ENCODE measurements at regions not wholly inside any gene's neighbourhood (a gene's known extent, or its start where the extent isn't known, plus 50 kb on each side); places are given as distances from the start of the nearest gene placed in this dataset.
"Not testable (repeated sequence)": the region's sequence is repeated elsewhere in the genome, so short reads cannot be mapped to it uniquely, and the experiment has no call there.

- DNase-seq (no peak), ATAC-seq (no peak)
- Histone ChIP-seq H3K4me1 (ENCODE audit: low read depth) (no peaks in the 10 kb centered on the region), H3K9me3 (no peaks in the 10 kb centered on the region), H3K36me3 (ENCODE audit: low read depth) (no peaks in the 10 kb centered on the region), H3K4me3 (no peak overlapping the region)
- intact Hi-C loops (cut with DNase I, micrococcal nuclease), result no loop called here
- no peak for TF ChIP-seq CTCF (IDR thresholded peaks at IDR 0.05)
Observed at GRCh38 chr4:125235971-125236370, 78.8 kb upstream of the FAT4 start.

DNA sequence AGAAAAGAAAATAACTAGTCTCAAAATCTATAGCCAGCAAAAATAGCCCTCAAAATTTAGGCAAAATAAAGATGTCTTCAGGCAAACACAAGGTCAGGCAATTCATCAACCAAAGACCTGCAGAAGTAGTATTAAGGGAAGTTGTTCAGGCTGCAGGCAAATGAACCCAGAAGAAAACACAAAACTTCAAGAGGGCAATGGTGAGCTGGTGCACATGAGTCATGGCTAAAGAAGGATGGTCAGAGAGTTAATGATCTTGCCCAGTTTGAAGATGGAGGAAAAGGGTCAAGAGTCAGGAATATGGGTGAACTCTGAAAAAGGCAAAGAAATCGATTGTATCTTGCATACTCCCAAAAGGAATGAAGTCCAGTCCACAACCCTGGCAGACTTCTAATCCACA is 83.1 kb upstream of the FAT4 start:
- ATAC-seq (no peak), DNase-seq (no peak)
- Histone ChIP-seq H3K9me3 (no peaks in the 10 kb centered on the region), H3K36me3 (ENCODE audit: low read depth) (no peaks in the 10 kb centered on the region), H3K4me3 (no peak overlapping the region), H3K4me1 (ENCODE audit: low read depth) (no peaks in the 10 kb centered on the region)
- no peak for TF ChIP-seq CTCF (IDR thresholded peaks at IDR 0.05)
- intact Hi-C loops (cut with DNase I, micrococcal nuclease), result no loop called here

DNA sequence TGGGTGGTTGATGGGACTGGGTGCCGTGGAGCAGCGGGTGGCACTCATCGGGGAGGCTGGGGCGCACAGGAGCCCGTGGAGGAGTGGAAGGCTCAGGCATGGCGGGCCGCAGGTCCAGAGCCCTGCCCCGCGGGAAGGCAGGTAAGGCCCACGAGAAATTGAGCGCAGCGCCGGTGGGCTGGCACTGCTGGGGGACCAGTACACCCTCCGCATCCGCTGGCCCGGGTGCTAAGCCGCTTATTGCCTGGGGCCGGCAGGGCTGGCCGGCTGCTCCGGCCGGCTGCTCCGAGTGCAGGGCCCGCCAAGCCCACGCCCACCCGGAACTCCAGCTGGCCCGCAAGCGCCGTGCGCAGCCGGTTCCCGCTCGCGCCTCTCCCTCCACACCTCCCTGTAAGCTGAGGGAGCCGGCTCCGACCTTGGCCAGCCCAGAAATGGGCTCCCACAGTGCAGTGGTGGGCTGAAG is 85.1 kb upstream of the FAT4 start:
- Histone ChIP-seq H3K4me3 (no peak overlapping the region), H3K36me3 (ENCODE audit: low read depth) (no peaks in the 10 kb centered on the region), H3K4me1 (ENCODE audit: low read depth) (no peaks in the 10 kb centered on the region), H3K9me3 (no peaks in the 10 kb centered on the region)
- intact Hi-C loops (cut with DNase I, micrococcal nuclease), result no loop called here
- DNase-seq (no peak), ATAC-seq (no peak)
- TF ChIP-seq CTCF (IDR thresholded peaks at IDR 0.05), result no peak

DNA sequence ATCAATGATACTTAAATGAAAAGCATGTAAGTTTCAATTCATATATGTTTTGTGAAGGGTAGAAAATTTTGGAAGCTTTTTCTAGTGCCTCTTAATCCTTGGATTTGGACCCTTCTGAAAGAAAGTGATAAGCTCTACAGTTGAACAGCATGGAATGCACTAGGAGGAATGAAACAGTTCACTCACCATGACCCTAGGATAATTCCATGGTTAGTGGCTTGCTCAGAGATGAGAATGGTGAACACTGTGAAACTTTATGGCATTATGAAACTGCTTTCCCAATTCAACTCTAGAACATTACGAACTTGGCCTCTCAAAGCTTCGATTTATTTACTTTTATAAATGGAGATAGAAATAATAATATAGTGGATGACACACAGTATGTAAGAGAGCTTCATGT is 88.9 kb upstream of the FAT4 start:
- ATAC-seq (no peak), DNase-seq (no peak)
- TF ChIP-seq CTCF (IDR thresholded peaks at IDR 0.05), result no peak
- intact Hi-C loops (cut with DNase I, micrococcal nuclease), result no loop called here
- Histone ChIP-seq H3K4me1 (ENCODE audit: low read depth) (no peaks in the 10 kb centered on the region), H3K36me3 (ENCODE audit: low read depth) (no peaks in the 10 kb centered on the region), H3K4me3 (no peak overlapping the region), H3K9me3 (no peaks in the 10 kb centered on the region)

DNA sequence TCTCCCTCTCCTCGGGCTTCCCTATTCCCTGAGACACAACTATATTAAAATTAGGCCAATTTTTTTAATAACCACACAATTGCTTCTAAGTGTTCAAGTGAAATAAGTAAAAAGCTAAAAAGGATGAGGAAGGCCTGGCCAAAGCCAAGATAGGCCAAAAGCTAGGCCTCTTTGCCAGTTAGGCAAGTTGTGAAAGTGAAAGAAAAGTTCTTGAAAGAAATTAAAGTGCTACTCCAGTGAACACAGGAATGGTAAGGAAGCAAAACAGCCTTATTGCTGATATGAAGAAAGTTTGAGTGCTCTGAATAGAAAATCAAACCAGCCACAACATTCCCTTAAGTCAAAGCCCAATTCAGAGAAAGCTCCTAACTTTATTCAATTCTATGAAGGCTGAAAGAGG is 114.2 kb upstream of the FAT4 start:
- DNase-seq (no peak), ATAC-seq (no peak)
- no peaks in the 10 kb centered on the region for H3K4me1 ChIP-seq (ENCODE audit: low read depth)
- no peak overlapping the region for H3K4me3 ChIP-seq
- no peaks in the 10 kb centered on the region for H3K36me3 ChIP-seq (ENCODE audit: low read depth)
- H3K9me3 ChIP-seq, result no peaks in the 10 kb centered on the region
- intact Hi-C loops (cut with DNase I, micrococcal nuclease), result no loop called here
- TF ChIP-seq CTCF (IDR thresholded peaks at IDR 0.05), result no peak

- intact Hi-C loops (cut with DNase I, micrococcal nuclease), result no loop called here
- no peak overlapping the region for H3K4me3 ChIP-seq
- DNase-seq, result no peak
- TF ChIP-seq CTCF (IDR thresholded peaks at IDR 0.05), result no peak
- no peaks in the 10 kb centered on the region for H3K4me1 ChIP-seq (ENCODE audit: low read depth)
- no peaks in the 10 kb centered on the region for H3K9me3 ChIP-seq
- no peak for ATAC-seq
- no peaks in the 10 kb centered on the region for H3K36me3 ChIP-seq (ENCODE audit: low read depth)
Observed at GRCh38 chr4:125198916-125199315, 115.8 kb upstream of the FAT4 start.

- DNase-seq; H3K4me1 ChIP-seq (ENCODE audit: low read depth); intact Hi-C loops (cut with DNase I, micrococcal nuclease); ATAC-seq; H3K9me3 ChIP-seq; H3K36me3 ChIP-seq (ENCODE audit: low read depth); H3K4me3 ChIP-seq: not testable (repeated sequence)
Observed at GRCh38 chr4:125191874-125192459, 122.8 kb upstream of the FAT4 start.

Measured in mucosa of descending colon (tissue), 3 donors.